ENCODE measurements at regions not wholly inside any gene's neighbourhood (a gene's known extent, or its start where the extent isn't known, plus 50 kb on each side); places are given as distances from the start of the nearest gene placed in this dataset.
"Not testable (repeated sequence)": the region's sequence is repeated elsewhere in the genome, so short reads cannot be mapped to it uniquely, and the experiment has no call there.

DNA sequence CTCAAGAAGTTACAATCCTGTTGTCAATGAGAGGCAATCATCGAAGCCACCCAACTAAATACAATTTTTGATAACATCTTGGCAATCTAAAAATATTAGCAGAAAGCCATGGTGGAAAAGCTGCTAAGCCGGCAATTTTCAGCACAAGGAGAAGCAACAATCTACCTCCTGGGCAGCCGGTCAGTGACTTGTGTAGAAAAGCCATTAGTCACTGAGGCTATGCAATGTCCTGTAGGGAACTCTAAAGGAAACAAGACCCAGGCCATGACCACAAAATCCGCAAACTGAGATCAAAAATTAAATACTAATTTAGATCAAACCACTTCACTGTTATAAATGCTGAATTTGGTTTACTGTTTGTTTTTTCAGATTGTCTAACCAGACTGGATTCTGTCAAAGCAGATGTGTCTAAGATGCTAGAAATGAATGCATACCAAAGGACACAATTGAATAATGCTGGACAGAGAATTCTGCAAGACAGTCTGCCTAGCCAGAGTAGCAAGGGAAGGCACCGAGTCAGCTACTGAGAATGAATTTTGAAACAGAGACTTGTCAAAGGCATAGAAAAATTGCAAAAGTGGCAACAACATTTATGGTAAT, 384.8 kb downstream of the PRELID2 start:
- ATAC-seq (no peak), DNase-seq (no peak)
- POLR2A ChIA-PET: no interaction called here
- peaks cover 0 to 3% (median 0%) of the 10 kb centered on the region in 3 donors for H3K36me3 Mint-ChIP-seq
- no peak overlapping the region for H3K27ac Mint-ChIP-seq
- H3K4me1 Mint-ChIP-seq: no peaks in the 10 kb centered on the region
- no peaks in the 10 kb centered on the region for H3K27me3 Mint-ChIP-seq
- peaks cover 0 to 21% (median 10%) of the 10 kb centered on the region in 9 donors for H3K9me3 Mint-ChIP-seq
- no peak overlapping the region for H3K4me3 Mint-ChIP-seq

DNA sequence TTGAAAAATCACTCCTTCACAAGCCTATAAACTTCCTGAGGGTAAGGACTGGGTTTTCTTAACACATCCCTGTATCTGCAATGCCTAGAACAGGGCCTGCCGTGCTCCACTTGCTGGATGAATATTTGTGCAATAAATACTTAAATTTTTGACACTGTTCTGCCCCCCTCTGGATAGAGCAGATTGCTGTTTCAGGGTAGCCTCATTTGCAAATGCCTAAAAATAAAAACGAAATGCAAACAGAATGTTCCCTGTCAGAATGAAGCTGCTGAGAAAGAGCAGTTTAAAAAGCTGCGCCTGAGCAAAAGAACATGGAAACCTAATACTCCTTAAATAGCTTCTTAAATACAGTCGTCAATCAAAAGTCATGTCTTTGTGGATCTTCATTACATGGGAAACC, 385.3 kb downstream of the PRELID2 start:
- no peak for DNase-seq
- no peak for ATAC-seq
- Mint-ChIP-seq H3K9me3 (peaks cover 0 to 27% (median 10%) of the 10 kb centered on the region in 9 donors), H3K36me3 (peaks cover 0 to 3% (median 0%) of the 10 kb centered on the region in 3 donors), H3K4me3 (no peak overlapping the region), H3K4me1 (no peaks in the 10 kb centered on the region), H3K27ac (no peak overlapping the region), H3K27me3 (no peaks in the 10 kb centered on the region)
- POLR2A ChIA-PET: no interaction called here

DNA sequence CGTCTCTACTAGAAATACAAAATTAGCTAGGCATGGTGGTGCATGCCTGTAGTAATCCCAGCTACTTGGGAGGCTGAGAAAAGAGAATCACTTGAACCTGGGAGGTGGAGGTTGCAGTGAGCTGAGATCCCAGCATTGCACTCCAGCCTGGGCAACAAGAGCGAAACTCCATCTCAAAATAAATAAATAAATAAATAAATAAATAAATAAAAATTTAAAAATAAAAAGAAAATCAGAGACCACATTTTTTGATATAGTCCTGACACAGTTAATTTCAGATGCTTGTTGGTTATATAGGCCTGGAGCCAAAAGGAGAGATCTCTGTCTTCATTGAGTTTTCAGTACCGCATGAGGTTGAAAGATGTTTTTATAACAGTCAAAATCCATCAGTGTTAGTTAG, 388.3 kb downstream of the PRELID2 start:
- H3K4me3 Mint-ChIP-seq, H3K4me1 Mint-ChIP-seq, ATAC-seq, POLR2A ChIA-PET, H3K36me3 Mint-ChIP-seq, DNase-seq, H3K27me3 Mint-ChIP-seq, H3K27ac Mint-ChIP-seq: not testable (repeated sequence)
- peaks cover 3 to 27% (median 9%) of the 10 kb centered on the region in 9 donors for H3K9me3 Mint-ChIP-seq

DNA sequence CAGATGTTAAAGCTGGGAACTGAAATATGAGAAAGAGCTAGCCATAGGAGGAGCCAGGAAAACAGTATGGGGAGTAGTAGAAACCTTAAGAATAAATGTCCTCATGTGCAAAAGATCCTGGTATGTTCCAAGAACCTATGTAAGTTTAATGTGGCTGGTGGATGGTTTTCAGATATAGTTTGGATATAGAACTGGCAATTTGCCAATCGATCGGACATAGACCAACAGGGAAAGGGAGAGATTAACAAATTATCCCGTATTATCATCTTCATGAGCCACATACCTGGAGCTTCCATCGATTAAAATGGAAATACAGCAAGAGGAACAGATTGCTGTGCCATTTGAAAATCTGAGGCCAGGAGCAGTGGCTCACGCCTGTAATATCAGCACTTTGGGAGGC, 388.7 kb downstream of the PRELID2 start:
- Mint-ChIP-seq H3K27me3 (no peaks in the 10 kb centered on the region), H3K4me1 (no peaks in the 10 kb centered on the region), H3K9me3 (peaks cover 3 to 27% (median 10%) of the 10 kb centered on the region in 9 donors), H3K36me3 (peaks cover 0 to 3% (median 0%) of the 10 kb centered on the region in 3 donors), H3K4me3 (no peak overlapping the region), H3K27ac (no peak overlapping the region)
- ATAC-seq: no peak
- DNase-seq: no peak
- POLR2A ChIA-PET: no interaction called here

DNA sequence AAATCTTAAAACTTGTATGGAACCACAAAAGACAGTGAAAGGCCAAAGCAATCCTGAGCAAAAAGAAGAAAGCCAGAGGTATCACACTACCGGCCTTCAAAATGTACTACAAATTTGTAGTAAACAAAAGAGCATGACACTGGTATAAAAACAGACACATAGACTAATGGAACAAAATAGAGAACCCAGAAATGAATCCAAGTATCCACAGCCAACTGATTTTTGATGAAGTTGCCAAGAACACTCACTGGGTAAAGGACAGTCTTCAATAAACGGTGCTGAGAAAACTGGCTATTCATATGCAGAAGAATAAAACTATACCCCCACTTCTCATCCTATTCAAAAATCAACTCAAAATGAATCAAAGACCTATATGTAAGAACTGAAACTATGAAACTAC, 390.1 kb downstream of the PRELID2 start:
- POLR2A ChIA-PET: no interaction called here
- H3K27ac Mint-ChIP-seq: no peak overlapping the region
- ATAC-seq (no peak), DNase-seq (no peak)
- H3K9me3 Mint-ChIP-seq: peaks cover 3 to 27% (median 9%) of the 10 kb centered on the region in 9 donors
- peaks cover 0 to 3% (median 0%) of the 10 kb centered on the region in 3 donors for H3K36me3 Mint-ChIP-seq
- H3K27me3 Mint-ChIP-seq: no peaks in the 10 kb centered on the region
- H3K4me3 Mint-ChIP-seq: no peak overlapping the region
- no peaks in the 10 kb centered on the region for H3K4me1 Mint-ChIP-seq

DNA sequence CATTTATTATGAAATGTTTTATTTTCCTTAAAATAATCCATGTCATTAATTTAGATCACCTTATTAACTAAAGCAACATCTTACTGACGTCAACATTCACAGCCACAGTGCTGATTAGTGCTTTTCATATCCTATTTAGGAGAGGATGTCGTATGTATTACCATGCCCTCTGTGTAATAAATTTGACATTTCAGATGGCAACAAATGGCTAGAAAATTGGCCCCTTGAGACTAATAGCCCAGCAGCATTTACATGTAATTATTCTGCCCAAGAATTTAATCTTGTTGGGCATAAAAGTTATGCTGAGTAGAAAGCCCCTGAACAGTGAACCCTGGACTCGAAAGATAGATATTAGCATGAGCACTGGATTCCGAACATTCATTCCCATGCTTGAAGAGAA, 391.2 kb downstream of the PRELID2 start:
- POLR2A ChIA-PET: no interaction called here
- H3K27me3 Mint-ChIP-seq: no peaks in the 10 kb centered on the region
- peaks cover 3 to 26% (median 8%) of the 10 kb centered on the region in 9 donors for H3K9me3 Mint-ChIP-seq
- ATAC-seq (no peak), DNase-seq (no peak)
- no peak overlapping the region for H3K4me3 Mint-ChIP-seq
- no peaks in the 10 kb centered on the region for H3K4me1 Mint-ChIP-seq
- no peak overlapping the region for H3K27ac Mint-ChIP-seq
- no peaks in the 10 kb centered on the region for H3K36me3 Mint-ChIP-seq

DNA sequence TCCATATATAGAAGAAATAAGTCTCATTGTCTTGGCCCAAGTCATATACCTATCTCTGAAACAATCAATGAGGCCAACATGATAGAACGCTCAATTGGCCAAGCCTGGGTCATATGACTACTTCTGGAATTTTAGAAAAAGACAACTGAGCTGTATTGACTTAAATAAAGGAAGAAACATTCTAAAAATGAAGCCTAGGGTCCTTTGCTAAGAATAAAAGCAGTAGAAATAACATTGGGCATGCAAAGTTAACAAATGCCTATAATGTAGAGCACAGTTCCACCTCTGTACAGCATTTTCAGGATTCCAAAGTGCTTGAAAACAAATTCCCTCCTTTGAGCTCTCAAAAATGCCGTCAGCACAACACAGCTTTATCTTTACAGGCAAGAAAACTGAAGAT, 391.8 kb downstream of the PRELID2 start:
- Mint-ChIP-seq H3K27me3 (no peaks in the 10 kb centered on the region), H3K4me3 (no peak overlapping the region), H3K27ac (no peak overlapping the region), H3K36me3 (no peaks in the 10 kb centered on the region), H3K9me3 (peaks cover 2 to 24% (median 10%) of the 10 kb centered on the region in 9 donors), H3K4me1 (no peaks in the 10 kb centered on the region)
- POLR2A ChIA-PET: no interaction called here
- ATAC-seq: no peak
- DNase-seq: no peak

DNA sequence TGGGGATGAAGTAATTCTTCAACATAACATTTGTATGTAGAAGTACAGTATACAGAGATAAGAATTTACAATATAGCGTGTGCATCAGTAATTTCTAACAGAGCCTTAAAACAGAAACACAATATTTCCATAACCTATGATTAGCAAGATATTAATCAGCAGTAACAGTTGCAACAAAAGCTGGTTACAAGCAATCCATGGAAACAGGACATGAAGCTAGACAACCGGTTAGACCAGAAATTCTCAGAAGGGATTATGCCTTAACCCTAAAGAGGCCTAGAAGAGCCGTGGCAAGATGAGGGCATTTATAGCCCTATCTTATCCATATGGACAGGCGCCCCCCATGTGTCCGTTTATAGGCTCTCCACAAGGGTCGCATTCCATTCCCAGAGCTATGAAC, 392.5 kb downstream of the PRELID2 start:
- peaks cover 2 to 28% (median 10%) of the 10 kb centered on the region in 9 donors for H3K9me3 Mint-ChIP-seq
- not testable (repeated sequence) for H3K36me3 Mint-ChIP-seq

DNA sequence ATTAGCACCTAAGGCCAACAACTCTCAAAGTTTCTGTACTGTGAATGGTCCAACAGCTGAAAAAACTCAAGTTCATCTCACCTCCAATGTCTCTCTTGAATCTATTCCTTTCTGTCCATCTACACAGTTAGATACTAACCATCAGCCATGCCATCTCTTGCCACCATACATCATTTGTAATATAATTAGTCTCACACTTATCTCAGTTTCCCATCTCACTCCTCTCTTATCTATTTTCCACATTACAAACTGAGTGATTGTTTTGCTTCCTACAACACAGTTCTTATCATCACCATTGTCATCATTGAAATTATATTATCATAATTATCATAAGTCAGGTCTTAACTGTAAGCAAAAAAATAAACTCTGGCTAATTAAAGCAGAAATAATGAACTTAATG, 393.9 kb downstream of the PRELID2 start:
- Mint-ChIP-seq H3K27me3 (no peaks in the 10 kb centered on the region), H3K27ac (no peak overlapping the region), H3K9me3 (peaks cover 1 to 31% (median 14%) of the 10 kb centered on the region in 9 donors), H3K4me1 (no peaks in the 10 kb centered on the region), H3K36me3 (no peaks in the 10 kb centered on the region), H3K4me3 (no peak overlapping the region)
- ATAC-seq: no peak
- DNase-seq: no peak
- POLR2A ChIA-PET: no interaction called here

More for the DNA sequence above, 392.5 kb downstream of the PRELID2 start:
- DNase-seq, H3K27me3 Mint-ChIP-seq, H3K27ac Mint-ChIP-seq, POLR2A ChIA-PET, ATAC-seq, H3K4me1 Mint-ChIP-seq, H3K4me3 Mint-ChIP-seq: not testable (repeated sequence)

DNA sequence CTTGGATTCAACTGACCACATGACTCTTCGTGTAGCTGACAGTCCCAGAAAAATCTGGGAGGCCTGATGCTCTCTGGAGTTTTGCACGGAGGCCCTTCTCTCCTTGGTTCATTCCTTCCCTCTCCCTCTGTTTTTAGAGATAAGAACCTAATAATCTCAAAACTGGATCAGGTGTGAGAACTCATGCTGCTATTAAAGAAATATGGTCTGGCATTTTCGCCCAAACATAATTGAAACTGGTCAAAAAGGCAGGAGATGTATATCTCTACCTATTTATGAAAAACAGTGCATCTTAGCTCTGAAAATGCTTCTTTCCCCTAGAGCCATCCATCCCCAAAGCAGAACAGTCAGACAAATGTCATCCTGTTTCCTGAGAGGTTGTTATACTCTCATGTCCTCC, 397.5 kb downstream of the PRELID2 start:
- Mint-ChIP-seq H3K9me3 (peaks cover 0 to 24% (median 12%) of the 10 kb centered on the region in 9 donors), H3K36me3 (no peaks in the 10 kb centered on the region), H3K4me3 (no peak overlapping the region), H3K4me1 (no peaks in the 10 kb centered on the region), H3K27ac (no peak overlapping the region), H3K27me3 (no peaks in the 10 kb centered on the region)
- POLR2A ChIA-PET: no interaction called here
- no peak for DNase-seq
- ATAC-seq: no peak

DNA sequence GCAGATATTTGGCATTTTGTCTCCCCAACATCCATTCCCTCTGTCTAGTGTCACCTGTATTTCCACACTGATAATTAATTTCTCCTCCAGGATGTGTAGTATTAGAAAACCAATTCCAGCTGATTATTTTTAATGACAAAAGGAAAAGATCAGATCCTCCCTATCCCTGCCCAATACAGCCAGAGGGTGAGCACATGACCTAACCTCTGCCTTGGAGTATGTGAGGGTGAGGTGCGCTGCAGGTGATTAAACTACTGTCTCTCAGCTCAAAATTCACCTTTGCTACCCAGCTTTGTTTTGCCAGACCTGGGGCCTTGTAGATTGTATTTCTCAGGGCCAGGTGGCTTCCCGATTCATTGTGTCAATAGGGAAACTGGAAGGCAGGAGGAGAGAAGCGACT, 402.1 kb downstream of the PRELID2 start:
- ATAC-seq (no peak), DNase-seq (no peak)
- Mint-ChIP-seq H3K27ac (no peak overlapping the region), H3K4me1 (no peaks in the 10 kb centered on the region), H3K4me3 (no peak overlapping the region), H3K27me3 (peaks cover 0 to 1% (median 0%) of the 10 kb centered on the region in 5 donors), H3K9me3 (peaks cover 0 to 24% (median 11%) of the 10 kb centered on the region in 9 donors), H3K36me3 (no peaks in the 10 kb centered on the region)
- POLR2A ChIA-PET: interaction anchor here (0.7 kb wide), 1 partner anchor 92 kb away, joined by 4 read pairs; no protein-coding TSS in a partner anchor

DNA sequence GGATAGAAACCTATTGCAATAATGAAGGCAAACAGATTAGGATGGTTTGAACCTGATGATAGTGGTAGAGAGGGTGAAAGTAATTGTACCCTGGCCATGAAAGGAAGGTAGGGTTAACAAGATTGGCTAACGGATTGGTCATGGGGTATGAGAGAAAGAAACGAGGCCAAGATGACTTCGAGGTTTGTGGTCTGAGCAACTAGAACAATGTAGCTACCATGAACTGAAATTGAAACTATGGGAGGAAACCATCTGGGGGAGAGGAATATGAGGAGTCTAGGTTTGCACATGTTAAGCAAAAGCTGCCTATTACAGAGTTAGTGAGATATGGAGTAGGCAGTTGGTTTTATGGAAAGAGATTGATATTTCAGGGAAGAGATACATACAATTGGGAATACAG, 406.0 kb downstream of the PRELID2 start:
- peaks cover 0 to 10% (median 0%) of the 10 kb centered on the region in 3 donors for H3K36me3 Mint-ChIP-seq
- ATAC-seq (no peak), DNase-seq (no peak)
- H3K4me1 Mint-ChIP-seq: no peaks in the 10 kb centered on the region
- no peak overlapping the region for H3K27ac Mint-ChIP-seq
- peaks cover 0 to 1% (median 0%) of the 10 kb centered on the region in 5 donors for H3K27me3 Mint-ChIP-seq
- no peak overlapping the region for H3K4me3 Mint-ChIP-seq
- peaks cover 6 to 31% (median 23%) of the 10 kb centered on the region in 9 donors for H3K9me3 Mint-ChIP-seq
- POLR2A ChIA-PET: no interaction called here

DNA sequence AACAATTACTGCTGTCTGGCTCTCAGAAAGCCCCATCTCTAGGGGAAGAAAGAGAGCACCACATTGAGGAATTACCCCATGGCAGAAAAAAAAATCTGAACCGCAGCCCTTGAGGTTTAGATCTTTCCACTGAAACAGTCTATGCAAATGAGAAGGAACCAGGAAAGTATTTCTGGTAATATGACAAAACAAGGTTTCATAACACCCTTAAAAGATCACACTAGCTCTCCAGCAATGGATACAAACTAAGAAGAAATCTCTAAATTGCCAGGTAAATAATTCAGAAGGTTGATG, 427.1 kb downstream of the PRELID2 start:
- ATAC-seq: no peak
- no peaks in the 10 kb centered on the region for H3K4me1 Mint-ChIP-seq
- H3K27me3 Mint-ChIP-seq: peaks cover 0 to 4% (median 0%) of the 10 kb centered on the region in 5 donors
- POLR2A ChIA-PET: no interaction called here
- peaks cover 1 to 74% (median 46%) of the 10 kb centered on the region in 9 donors for H3K9me3 Mint-ChIP-seq
- peaks cover 0 to 8% (median 0%) of the 10 kb centered on the region in 3 donors for H3K36me3 Mint-ChIP-seq
- no peak overlapping the region for H3K4me3 Mint-ChIP-seq
- no peak overlapping the region for H3K27ac Mint-ChIP-seq
- no peak for DNase-seq

DNA sequence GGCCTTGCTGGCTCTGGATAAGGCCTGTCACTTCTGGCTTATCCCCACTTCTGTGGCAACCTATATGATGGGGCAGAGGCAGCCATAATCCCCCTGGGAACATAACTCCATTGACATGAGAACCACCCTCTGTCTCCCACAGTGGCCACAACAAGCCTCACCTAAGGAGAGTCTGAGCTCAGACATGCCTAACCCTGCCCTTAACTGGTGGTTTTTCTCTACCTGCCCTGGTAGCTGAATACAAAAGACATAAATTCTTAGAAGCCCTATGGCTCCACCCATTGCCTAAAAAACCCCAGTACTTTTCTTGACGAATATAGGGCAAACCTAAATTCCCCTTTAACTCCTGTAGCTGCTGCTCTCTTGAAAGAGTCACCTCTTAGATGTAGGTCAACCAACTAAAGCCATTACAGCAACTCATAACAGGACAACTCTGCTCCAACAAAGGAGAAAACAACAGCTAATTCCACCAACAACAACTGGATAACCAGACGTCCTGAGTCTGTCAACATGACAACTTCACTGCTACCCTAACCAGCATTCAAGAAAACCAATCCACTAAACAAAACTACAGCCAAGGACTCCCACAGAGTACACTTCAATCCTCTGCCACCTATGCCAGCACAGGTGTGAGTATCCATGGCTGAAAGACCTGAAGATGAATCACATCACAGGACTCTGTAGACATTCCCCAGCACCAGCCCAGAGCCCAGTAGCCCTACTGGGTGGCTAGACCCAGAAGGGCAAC, 427.7 kb downstream of the PRELID2 start:
- H3K4me3 Mint-ChIP-seq: no peak overlapping the region
- H3K27ac Mint-ChIP-seq: no peak overlapping the region
- H3K4me1 Mint-ChIP-seq: no peaks in the 10 kb centered on the region
- H3K36me3 Mint-ChIP-seq: peaks cover 0 to 5% (median 0%) of the 10 kb centered on the region in 3 donors
- POLR2A ChIA-PET: no interaction called here
- DNase-seq: no peak
- ATAC-seq: no peak
- H3K9me3 Mint-ChIP-seq: peaks cover 0 to 69% (median 44%) of the 10 kb centered on the region in 9 donors
- peaks cover 0 to 4% (median 0%) of the 10 kb centered on the region in 5 donors for H3K27me3 Mint-ChIP-seq
